HFFc6 (cell line): ENCODE measurements at regions not wholly inside any gene's neighbourhood (a gene's known extent, or its start where the extent isn't known, plus 50 kb on each side); places are given as distances from the start of the nearest gene placed in this dataset.
A peak's percentile ranks its signal among the peaks of the same experiment; 100 is the strongest.

Experiments used
- DNase-seq: peaks from one replicate; pipeline ENCODE4 v3.0.0-alpha.2; 2018
- H3K27ac Mint-ChIP-seq: 2 replicates; pipeline ENCODE4 v1.8.0; 2020; ENCODE audit warnings: mild to moderate bottlenecking, mixed read lengths
- H3K27me3 Mint-ChIP-seq: 2 replicates; pipeline ENCODE4 v1.8.0; 2021; ENCODE audit warnings: mild to moderate bottlenecking, moderate library complexity, mixed read lengths; ENCODE audit not compliant: insufficient read depth
- H3K36me3 Mint-ChIP-seq: 2 replicates; pipeline ENCODE4 v1.8.0; 2021; ENCODE audit warnings: low read depth, mixed read lengths
- H3K4me1 Mint-ChIP-seq: 2 replicates; pipeline ENCODE4 v1.8.0; 2020; ENCODE audit warnings: low read depth, mixed read lengths
- H3K4me3 Mint-ChIP-seq: 2 replicates; pipeline ENCODE4 v1.8.0; 2020; ENCODE audit warnings: mild to moderate bottlenecking, moderate library complexity, mixed read lengths
- H3K9me3 Mint-ChIP-seq: 2 replicates; pipeline ENCODE4 v1.8.0; 2020; ENCODE audit warnings: mild to moderate bottlenecking, mixed read lengths
- TF ChIP-seq, protein P1 (sequence below): fragments of 200-600 bp; sonication (generic); IDR thresholded peaks from 2 replicates; pipeline ENCODE4 v1.5.0; 2021; ENCODE audit warnings: antibody characterized with exemption, mild to moderate bottlenecking

DNA sequence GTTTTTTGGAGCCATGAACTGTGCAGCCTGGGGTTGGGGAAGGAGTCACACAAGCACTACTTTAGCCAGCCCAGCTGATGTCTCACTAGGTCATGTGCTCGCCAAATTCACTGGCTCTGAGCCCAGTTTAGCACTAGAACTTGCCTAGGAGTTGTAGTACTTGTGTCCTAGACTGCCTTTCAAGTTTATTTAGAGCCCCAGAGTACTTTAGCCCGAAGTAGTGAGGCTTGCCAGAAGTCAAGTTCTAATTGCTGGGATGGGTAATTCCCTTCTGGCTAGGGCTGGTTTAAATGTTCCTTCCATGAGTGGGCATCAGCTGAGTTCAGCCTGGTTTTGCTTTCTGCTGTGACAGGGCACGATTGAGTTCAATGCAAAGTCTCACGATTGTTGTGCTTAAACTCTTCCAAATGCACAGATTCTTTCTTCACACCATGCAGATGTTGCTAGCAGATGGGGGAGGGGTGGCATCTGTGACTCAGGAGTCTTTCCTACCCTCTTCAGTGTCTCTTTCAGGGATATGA, 228.2 kb upstream of the ZPLD1 start:
- Mint-ChIP-seq H3K36me3 (no peaks in the 10 kb centered on the region), H3K9me3 (no peaks in the 10 kb centered on the region)

DNA sequence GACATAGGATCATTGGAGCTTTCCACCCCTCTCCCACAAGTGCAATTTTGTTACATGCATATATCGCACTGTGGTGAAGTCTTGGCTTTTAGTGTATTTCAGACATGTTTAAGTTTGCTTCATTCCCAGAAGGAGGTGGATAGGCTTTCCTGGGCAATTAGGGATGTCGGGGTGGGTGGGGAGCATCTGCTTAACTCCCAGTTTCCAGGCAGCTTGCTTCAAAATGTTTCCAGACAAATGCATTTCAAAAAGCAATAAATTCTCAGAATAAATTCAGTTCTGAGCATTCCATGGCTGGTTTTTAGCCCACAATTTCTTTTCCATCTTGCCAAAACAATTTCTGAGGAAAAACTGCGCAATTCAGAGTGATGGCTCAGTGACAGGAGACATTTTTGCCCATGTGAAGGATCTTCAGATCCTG, 227.7 kb upstream of the ZPLD1 start:
- peaks cover 21% of the 10 kb centered on the region for H3K4me1 Mint-ChIP-seq
- no peak overlapping the region; the same call in 1 of the 2 replicates for H3K4me3 Mint-ChIP-seq
- peak overlapping the region; percentile 81 for H3K27ac Mint-ChIP-seq
- H3K27me3 Mint-ChIP-seq = no peaks in the 10 kb centered on the region; the same call in 1 of the 2 replicates
- H3K9me3 Mint-ChIP-seq = no peaks in the 10 kb centered on the region
- no peaks in the 10 kb centered on the region for H3K36me3 Mint-ChIP-seq
- TF ChIP-seq, protein P1, sequence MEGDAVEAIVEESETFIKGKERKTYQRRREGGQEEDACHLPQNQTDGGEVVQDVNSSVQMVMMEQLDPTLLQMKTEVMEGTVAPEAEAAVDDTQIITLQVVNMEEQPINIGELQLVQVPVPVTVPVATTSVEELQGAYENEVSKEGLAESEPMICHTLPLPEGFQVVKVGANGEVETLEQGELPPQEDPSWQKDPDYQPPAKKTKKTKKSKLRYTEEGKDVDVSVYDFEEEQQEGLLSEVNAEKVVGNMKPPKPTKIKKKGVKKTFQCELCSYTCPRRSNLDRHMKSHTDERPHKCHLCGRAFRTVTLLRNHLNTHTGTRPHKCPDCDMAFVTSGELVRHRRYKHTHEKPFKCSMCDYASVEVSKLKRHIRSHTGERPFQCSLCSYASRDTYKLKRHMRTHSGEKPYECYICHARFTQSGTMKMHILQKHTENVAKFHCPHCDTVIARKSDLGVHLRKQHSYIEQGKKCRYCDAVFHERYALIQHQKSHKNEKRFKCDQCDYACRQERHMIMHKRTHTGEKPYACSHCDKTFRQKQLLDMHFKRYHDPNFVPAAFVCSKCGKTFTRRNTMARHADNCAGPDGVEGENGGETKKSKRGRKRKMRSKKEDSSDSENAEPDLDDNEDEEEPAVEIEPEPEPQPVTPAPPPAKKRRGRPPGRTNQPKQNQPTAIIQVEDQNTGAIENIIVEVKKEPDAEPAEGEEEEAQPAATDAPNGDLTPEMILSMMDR = no peak
- no peak for DNase-seq

More for the DNA sequence above, 228.2 kb upstream of the ZPLD1 start:
- Mint-ChIP-seq H3K27me3 (no peaks in the 10 kb centered on the region; the same call in 1 of the 2 replicates), H3K4me1 (peaks cover 21% of the 10 kb centered on the region), H3K27ac (peak overlapping the region; percentile 81), H3K4me3 (peak overlapping the region; percentile 63)
- DNase-seq = peak; percentile 87
- TF ChIP-seq, protein P1 = no peak

DNA sequence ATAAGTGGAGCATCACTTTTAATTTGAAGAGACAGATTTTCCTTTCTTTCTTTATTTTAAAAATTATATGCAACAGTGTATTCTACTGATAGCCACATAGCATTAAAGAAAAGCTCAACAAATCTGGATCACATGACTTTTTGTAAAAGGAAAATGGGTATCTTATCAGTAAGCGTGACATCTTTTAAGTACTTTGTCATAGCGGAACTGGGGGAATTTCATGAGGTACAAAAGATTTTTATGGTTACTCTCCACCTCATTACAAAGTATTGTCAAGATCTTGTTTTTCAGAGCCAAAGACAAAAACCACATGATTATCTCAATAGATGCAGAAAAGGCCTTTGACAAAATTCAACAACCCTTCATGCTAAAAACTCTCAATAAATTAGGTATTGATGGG, 219.6 kb upstream of the ZPLD1 start:
- no peak for DNase-seq
- Mint-ChIP-seq H3K36me3 (0 out of 2 replicates have a peak, but pooled peaks cover 5% of the 10 kb centered on the region), H3K27me3 (no peaks in the 10 kb centered on the region; the same call in 1 of the 2 replicates), H3K9me3 (no peaks in the 10 kb centered on the region; the same call in 1 of the 2 replicates), H3K4me1 (peaks cover 5% of the 10 kb centered on the region; the same call in 1 of the 2 replicates), H3K4me3 (no peak overlapping the region), H3K27ac (no peak overlapping the region)
- TF ChIP-seq, protein P1 = no peak

DNA sequence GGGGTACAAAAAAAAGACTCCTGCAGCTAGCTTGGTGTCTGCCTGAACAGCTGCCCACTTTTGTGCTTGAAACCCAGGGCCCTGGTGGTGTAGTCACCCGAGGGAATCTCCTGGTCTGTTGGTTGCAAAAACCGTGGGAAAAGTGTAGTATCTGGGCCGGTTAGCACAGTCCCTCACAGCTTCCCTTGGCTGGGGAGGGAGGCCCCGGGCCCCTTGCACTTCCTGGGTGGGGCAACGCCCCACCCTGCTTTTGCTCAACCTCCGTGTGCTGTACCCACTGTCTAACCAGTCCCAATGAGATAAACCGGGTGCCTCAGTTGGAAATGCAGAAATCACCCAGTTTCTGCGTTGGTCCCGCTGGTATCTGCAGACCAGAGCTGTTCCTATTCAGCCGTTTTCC, 211.7 kb upstream of the ZPLD1 start:
- no peak overlapping the region for H3K4me3 Mint-ChIP-seq
- H3K27ac Mint-ChIP-seq = no peak overlapping the region
- H3K4me1 Mint-ChIP-seq = peaks cover 41% of the 10 kb centered on the region
- H3K9me3 Mint-ChIP-seq = no peaks in the 10 kb centered on the region; the same call in 1 of the 2 replicates
- peaks cover 2% of the 10 kb centered on the region; the same call in 1 of the 2 replicates for H3K27me3 Mint-ChIP-seq
- TF ChIP-seq, protein P1 = no peak
- H3K36me3 Mint-ChIP-seq = 0 out of 2 replicates have a peak, but pooled peaks cover 5% of the 10 kb centered on the region
- DNase-seq = no peak

DNA sequence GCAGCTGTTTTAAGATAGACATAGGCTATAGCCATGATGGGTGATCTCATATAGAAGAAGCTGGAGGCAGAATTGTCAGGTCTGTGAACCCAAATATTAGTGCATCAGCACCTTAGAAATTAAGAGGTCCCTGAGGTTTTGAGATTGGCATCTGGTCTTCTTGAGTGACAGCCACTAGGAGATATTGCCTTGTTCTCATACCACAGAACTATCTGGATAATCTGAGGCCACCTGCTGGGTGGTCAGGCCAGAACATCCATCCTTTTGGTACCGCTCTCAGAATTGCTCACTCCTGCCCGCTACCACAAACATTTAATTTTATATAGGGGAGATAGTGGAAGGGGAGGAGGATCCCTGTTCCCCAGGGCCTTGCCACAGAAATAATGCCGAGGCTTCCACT, 210.6 kb upstream of the ZPLD1 start:
- no peak for DNase-seq
- peaks cover 42% of the 10 kb centered on the region for H3K4me1 Mint-ChIP-seq
- TF ChIP-seq, protein P1 = peak; percentile 77
- peaks cover 2% of the 10 kb centered on the region; the same call in 1 of the 2 replicates for H3K27me3 Mint-ChIP-seq
- no peak overlapping the region for H3K4me3 Mint-ChIP-seq
- H3K27ac Mint-ChIP-seq = no peak overlapping the region
- 0 out of 2 replicates have a peak, but pooled peaks cover 5% of the 10 kb centered on the region for H3K36me3 Mint-ChIP-seq
- H3K9me3 Mint-ChIP-seq = no peaks in the 10 kb centered on the region; the same call in 1 of the 2 replicates
